RWPE1 (cell line): ENCODE measurements at regions not wholly inside any gene's neighbourhood (a gene's known extent, or its start where the extent isn't known, plus 50 kb on each side); places are given as distances from the start of the nearest gene placed in this dataset.

Experiments used
- CTCF ChIA-PET: fragments of 350-600 bp; sonication (Branson Sonifier 250); formaldehyde crosslinking; extraction: SDS; loops from one replicate; lab custom pipeline; 2021; lab: Yijun Ruan, JAX
- POLR2A ChIA-PET: fragments of 400-600 bp; formaldehyde crosslinking; extraction: SDS; loops from one replicate; lab custom pipeline; 2020; ENCODE audit warnings: antibody characterized with exemption; ENCODE audit not compliant: low non-redundant PET; lab: Yijun Ruan, JAX
- DNase-seq: peaks from one replicate; pipeline ENCODE4 v3.0.0; 2012; ENCODE audit warnings: low spot score
- H3K27ac ChIP-seq: fragments of 450-650 bp; 2 replicates; pipeline ENCODE4 v1.5.1; 2017
- CTCF ChIP-seq: fragments of 450-650 bp; conservative IDR thresholded peaks from 2 replicates; pipeline ENCODE4 v1.5.1; 2017; ENCODE audit warnings: low read depth, mild to moderate bottlenecking

DNA sequence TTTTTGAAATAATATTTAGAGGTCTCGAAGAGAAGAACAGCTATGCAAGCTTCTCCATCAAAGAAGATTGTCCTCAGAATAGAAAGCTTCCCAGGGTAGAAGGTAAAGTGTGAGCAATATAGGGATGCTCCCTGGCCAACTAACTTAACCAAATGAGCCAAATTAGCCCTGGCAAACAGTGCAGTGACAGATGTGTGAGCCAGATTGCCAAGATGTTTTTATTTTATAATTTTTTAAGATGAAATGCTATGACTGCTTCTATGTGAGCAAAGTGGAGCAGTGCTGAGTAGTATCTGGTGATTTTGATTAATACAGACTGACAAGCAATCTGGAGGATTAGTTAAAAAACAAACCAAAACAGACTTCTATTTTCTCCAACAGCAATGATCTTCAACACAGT is 202.1 kb downstream of the NOVA1 start:
- DNase-seq, result no peak
- no peak overlapping the region for H3K27ac ChIP-seq
- TF ChIP-seq CTCF, result no peak
- ChIA-PET POLR2A (no interaction called here), CTCF (no interaction called here)

DNA sequence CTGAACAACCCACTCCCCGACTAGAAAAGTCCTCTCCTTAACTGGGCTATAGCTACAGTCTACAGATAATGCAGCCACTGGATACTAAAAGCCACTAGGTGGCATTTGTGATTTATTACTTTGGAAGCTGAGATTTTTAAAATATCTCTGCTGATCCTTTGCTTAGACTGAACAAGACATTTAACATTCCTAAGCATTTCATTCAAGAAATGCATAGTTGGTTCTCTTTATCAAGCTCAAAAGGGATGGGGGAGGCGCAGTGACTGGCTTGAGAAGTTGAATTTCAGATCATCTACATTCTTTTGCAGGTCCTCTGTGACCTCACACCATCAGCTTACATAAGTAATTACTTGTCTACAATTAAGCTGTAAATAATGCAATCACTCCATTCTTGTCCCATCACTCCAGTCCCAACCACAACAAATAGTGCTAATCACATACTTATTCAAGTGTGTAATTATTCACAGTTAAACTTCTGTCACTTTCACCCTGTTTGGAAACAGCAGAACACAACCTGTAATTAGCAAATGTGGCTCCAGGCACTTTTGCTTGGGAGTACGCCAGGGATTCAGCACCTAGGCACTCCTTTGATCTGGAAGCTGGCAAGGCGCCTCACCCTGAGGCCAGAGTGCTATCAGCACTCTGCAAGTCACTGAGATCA is 203.6 kb downstream of the NOVA1 start:
- CTCF ChIA-PET, result interaction anchor here (0.6 to 0.7 kb wide), 4 partner anchors 384 to 1890 kb away, joined by 3 to 6 read pairs (median 4); no protein-coding TSS in a partner anchor
- POLR2A ChIA-PET, result no interaction called here
- no peak for TF ChIP-seq CTCF
- H3K27ac ChIP-seq, result no peak overlapping the region
- no peak for DNase-seq

- TF ChIP-seq CTCF, result no peak
- no peak for DNase-seq
- H3K27ac ChIP-seq, result no peak overlapping the region
- ChIA-PET CTCF (no interaction called here), POLR2A (no interaction called here)
These were observed 205.3 kb downstream of the NOVA1 start for GRCh38 chr14:26392498-26392897.

DNA sequence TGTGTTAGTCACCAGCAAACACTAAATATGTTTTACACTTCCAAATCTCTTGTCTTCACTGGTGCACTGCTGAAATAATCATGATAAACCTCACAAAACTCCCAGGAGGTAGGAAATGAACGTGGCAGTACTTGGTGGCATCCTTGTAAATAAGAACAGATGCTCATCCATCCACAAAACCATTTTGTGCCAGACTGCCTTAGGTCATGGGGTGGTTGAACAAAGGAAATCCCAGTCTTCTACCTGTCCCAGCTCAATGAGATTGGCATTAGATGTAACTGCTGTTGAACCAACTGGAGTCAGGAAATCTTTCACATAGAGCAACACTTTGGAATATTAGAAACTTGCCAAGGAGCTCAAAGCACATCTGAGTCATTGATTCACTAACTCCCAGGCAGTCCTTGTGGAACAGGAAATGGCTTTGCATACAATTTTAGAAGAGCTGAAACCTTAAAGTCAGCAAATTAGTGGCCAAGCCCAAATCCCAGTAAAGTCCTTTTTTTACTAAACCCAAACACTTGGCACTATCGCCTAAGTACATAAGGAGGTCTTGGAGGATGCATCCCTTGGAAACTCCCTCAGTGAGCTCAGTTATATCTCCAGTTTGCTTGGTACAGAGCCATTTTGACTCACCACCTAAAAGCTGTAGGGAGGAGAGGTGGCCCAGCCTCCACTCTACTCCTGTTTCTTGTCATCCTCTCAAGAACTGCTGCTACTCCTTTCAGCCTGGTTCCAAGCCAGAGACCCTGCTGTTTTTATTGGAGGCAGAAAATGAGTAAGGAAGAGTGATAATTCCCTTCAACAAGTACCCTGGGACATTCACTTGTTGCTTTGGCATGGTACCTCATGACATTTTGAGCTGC is 208.0 kb downstream of the NOVA1 start:
- no peak for TF ChIP-seq CTCF
- ChIA-PET POLR2A (no interaction called here), CTCF (interaction anchor here (0.6 kb wide), 1 partner anchor 217 kb away, joined by 3 read pairs; no protein-coding TSS in a partner anchor)
- DNase-seq, result no peak
- no peak overlapping the region for H3K27ac ChIP-seq

DNA sequence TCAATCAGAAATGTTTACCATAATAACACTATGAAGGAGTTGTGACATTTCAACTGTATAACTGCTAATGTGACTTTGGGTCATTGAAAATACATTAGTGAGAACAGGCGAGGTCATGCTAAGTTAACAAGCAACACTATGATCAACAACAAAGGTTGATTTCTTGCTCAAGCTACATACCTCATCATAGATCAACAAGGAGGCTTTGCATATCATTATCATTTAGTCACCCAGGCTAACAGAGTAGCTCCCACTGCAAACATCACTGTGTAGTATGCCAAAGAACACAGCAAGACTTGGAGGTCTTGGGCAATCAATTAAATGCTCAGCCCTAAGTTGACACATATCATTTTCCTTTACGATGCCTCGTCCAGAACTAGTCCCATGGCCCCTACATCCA is 212.5 kb downstream of the NOVA1 start:
- no peak for TF ChIP-seq CTCF
- ChIA-PET POLR2A (no interaction called here), CTCF (no interaction called here)
- no peak overlapping the region for H3K27ac ChIP-seq
- no peak for DNase-seq

DNA sequence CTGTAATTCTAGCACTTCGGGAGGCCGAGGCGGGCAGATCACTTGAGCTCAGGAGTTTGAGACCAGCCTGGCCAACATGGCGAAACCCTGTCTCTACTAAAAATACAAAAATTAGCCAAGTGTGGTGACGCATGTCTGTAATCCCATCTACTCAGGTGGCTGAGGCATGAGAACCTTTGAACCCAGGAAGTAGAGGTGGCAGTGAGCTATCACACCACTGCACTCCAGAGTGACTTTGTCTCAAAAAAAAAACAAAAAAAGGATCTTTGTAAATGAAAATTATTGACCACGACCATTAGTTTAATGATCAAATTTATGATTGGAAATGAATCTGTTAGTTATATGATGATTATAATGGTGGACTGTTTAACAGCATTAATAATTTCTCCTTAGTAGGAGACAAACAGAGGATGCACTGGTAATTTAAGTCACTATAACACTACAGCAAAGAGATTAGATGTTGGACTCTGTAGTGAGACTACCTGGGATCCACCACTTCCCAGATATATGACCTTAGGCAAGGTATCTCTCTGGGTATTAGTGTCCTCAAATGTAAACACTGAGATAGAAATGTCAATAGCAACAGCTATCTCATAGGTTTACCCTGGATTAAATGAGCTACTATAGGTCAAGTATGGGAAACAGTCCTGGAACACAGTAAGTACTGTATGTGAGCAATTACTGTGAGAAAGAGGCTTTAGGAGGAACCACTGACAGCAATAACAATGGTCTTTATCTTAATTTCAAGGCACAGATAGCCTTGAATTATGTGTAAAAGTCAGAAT is 214.7 kb downstream of the NOVA1 start:
- CTCF ChIA-PET, result no interaction called here

More for the DNA sequence above, 214.7 kb downstream of the NOVA1 start:
- no peak overlapping the region for H3K27ac ChIP-seq
- no peak for DNase-seq
- POLR2A ChIA-PET, result no interaction called here
- no peak for TF ChIP-seq CTCF
